ENCODE measurements at regions not wholly inside any gene's neighbourhood (a gene's known extent, or its start where the extent isn't known, plus 50 kb on each side); places are given as distances from the start of the nearest gene placed in this dataset.

GRCh38 chr15:89399238-89400115 lies 64.9 kb upstream of the POLG start:
- ChIA-PET CTCF (interaction anchor here (0.6 to 3.2 kb wide), 7 partner anchors 8 to 440 kb away, joined by 3 to 23 read pairs (median 3); no protein-coding TSS in a partner anchor), POLR2A (interaction anchor here (0.6 kb wide), 1 partner anchor 53 kb away, joined by 4 read pairs; no protein-coding TSS in a partner anchor)
- peak overlapping the region; percentile 63 for H3K27ac Mint-ChIP-seq
- peak; percentile 77 for ATAC-seq
- peaks cover 11% of the 10 kb centered on the region for H3K4me1 Mint-ChIP-seq
- H3K4me3 Mint-ChIP-seq, result peak overlapping the region; percentile 56
- H3K36me3 Mint-ChIP-seq (ENCODE audit: low read depth), result no peaks in the 10 kb centered on the region
- H3K27me3 Mint-ChIP-seq, result peaks cover 56% of the 10 kb centered on the region
- peak; percentile 61 for DNase-seq
- intact Hi-C loops (cut with DNase I, micrococcal nuclease), result loop anchor here in 1 of 2 experiments (1.0 to 2.0 kb wide), 2 partner anchors 19 to 41 kb away; no protein-coding TSS in a partner anchor
- no peaks in the 10 kb centered on the region for H3K9me3 Mint-ChIP-seq (ENCODE audit: low read depth)

GRCh38 chr15:89398896-89399237 lies 64.2 kb upstream of the POLG start:
- Mint-ChIP-seq H3K4me1 (peaks cover 11% of the 10 kb centered on the region), H3K27me3 (peaks cover 52% of the 10 kb centered on the region), H3K4me3 (no peak overlapping the region), H3K36me3 (ENCODE audit: low read depth) (no peaks in the 10 kb centered on the region), H3K27ac (no peak overlapping the region), H3K9me3 (ENCODE audit: low read depth) (no peaks in the 10 kb centered on the region)
- intact Hi-C loops (cut with DNase I, micrococcal nuclease), result loop anchor here in 1 of 2 experiments (1.0 to 2.0 kb wide), 2 partner anchors 18 to 41 kb away; no protein-coding TSS in a partner anchor
- ChIA-PET CTCF (interaction anchor here (0.6 to 3.2 kb wide), 7 partner anchors 9 to 440 kb away, joined by 3 to 23 read pairs (median 4); no protein-coding TSS in a partner anchor), POLR2A (no interaction called here)
- no peak for DNase-seq
- ATAC-seq, result no peak

- ChIA-PET CTCF (interaction anchor here (0.8 to 2.3 kb wide), 4 partner anchors 9 to 95 kb away, joined by 4 to 8 read pairs (median 6); no protein-coding TSS in a partner anchor), POLR2A (no interaction called here)
- no peak for ATAC-seq
- intact Hi-C loops (cut with DNase I, micrococcal nuclease), result loop anchor here in 1 of 2 experiments (2.0 kb wide), 1 partner anchor 17 kb away; no protein-coding TSS in a partner anchor
- no peak for DNase-seq
- H3K27ac Mint-ChIP-seq, result no peak overlapping the region
- H3K27me3 Mint-ChIP-seq, result peaks cover 47% of the 10 kb centered on the region
- no peaks in the 10 kb centered on the region for H3K36me3 Mint-ChIP-seq (ENCODE audit: low read depth)
- no peak overlapping the region for H3K4me3 Mint-ChIP-seq
- peaks cover 11% of the 10 kb centered on the region for H3K4me1 Mint-ChIP-seq
- H3K9me3 Mint-ChIP-seq (ENCODE audit: low read depth), result no peaks in the 10 kb centered on the region
These were observed 63.0 kb upstream of the POLG start for GRCh38 chr15:89397653-89398023.

- peaks cover 46% of the 10 kb centered on the region for H3K27me3 Mint-ChIP-seq
- H3K4me3 Mint-ChIP-seq, result no peak overlapping the region
- H3K4me1 Mint-ChIP-seq, result peaks cover 8% of the 10 kb centered on the region
- intact Hi-C loops (cut with DNase I, micrococcal nuclease), result no loop called here
- DNase-seq (no peak), ATAC-seq (no peak)
- no peaks in the 10 kb centered on the region for H3K9me3 Mint-ChIP-seq (ENCODE audit: low read depth)
- ChIA-PET POLR2A (no interaction called here), CTCF (interaction anchor here (0.8 to 2.3 kb wide), 4 partner anchors 8 to 95 kb away, joined by 4 to 8 read pairs (median 6); no protein-coding TSS in a partner anchor)
- H3K36me3 Mint-ChIP-seq (ENCODE audit: low read depth), result no peaks in the 10 kb centered on the region
- no peak overlapping the region for H3K27ac Mint-ChIP-seq
These were observed 62.4 kb upstream of the POLG start for GRCh38 chr15:89396723-89397652.

GRCh38 chr15:89395996-89396395 lies 61.4 kb upstream of the POLG start:
- intact Hi-C loops (cut with DNase I, micrococcal nuclease), result no loop called here
- no peaks in the 10 kb centered on the region for H3K36me3 Mint-ChIP-seq (ENCODE audit: low read depth)
- H3K9me3 Mint-ChIP-seq (ENCODE audit: low read depth), result no peaks in the 10 kb centered on the region
- DNase-seq (no peak), ATAC-seq (no peak)
- ChIA-PET CTCF (interaction anchor here (2.8 kb wide), 1 partner anchor 37 kb away, joined by 21 read pairs; no protein-coding TSS in a partner anchor), POLR2A (no interaction called here)
- peaks cover 38% of the 10 kb centered on the region for H3K27me3 Mint-ChIP-seq
- no peak overlapping the region for H3K4me3 Mint-ChIP-seq
- no peaks in the 10 kb centered on the region for H3K4me1 Mint-ChIP-seq
- no peak overlapping the region for H3K27ac Mint-ChIP-seq

- ChIA-PET CTCF (interaction anchor here (2.8 kb wide), 1 partner anchor 36 kb away, joined by 21 read pairs; no protein-coding TSS in a partner anchor), POLR2A (no interaction called here)
- intact Hi-C loops (cut with DNase I, micrococcal nuclease), result no loop called here
- no peaks in the 10 kb centered on the region for H3K9me3 Mint-ChIP-seq (ENCODE audit: low read depth)
- ATAC-seq (no peak), DNase-seq (no peak)
- no peaks in the 10 kb centered on the region for H3K4me1 Mint-ChIP-seq
- peaks cover 37% of the 10 kb centered on the region for H3K27me3 Mint-ChIP-seq
- no peaks in the 10 kb centered on the region for H3K36me3 Mint-ChIP-seq (ENCODE audit: low read depth)
- no peak overlapping the region for H3K27ac Mint-ChIP-seq
- H3K4me3 Mint-ChIP-seq, result no peak overlapping the region
These were observed 60.8 kb upstream of the POLG start for GRCh38 chr15:89395461-89395871.

- Mint-ChIP-seq H3K4me1 (no peaks in the 10 kb centered on the region), H3K36me3 (ENCODE audit: low read depth) (no peaks in the 10 kb centered on the region), H3K9me3 (ENCODE audit: low read depth) (no peaks in the 10 kb centered on the region), H3K27ac (no peak overlapping the region), H3K27me3 (peaks cover 38% of the 10 kb centered on the region), H3K4me3 (no peak overlapping the region)
- ChIA-PET POLR2A (no interaction called here), CTCF (interaction anchor here (1.7 to 2.8 kb wide), 2 partner anchors 35 to 36 kb away, joined by 4 to 21 read pairs; no protein-coding TSS in a partner anchor)
- no peak for ATAC-seq
- intact Hi-C loops (cut with DNase I, micrococcal nuclease), result no loop called here
- no peak for DNase-seq
These were observed 60.4 kb upstream of the POLG start for GRCh38 chr15:89395031-89395430.

- POLR2A ChIA-PET, result no interaction called here
- CTCF ChIA-PET, result interaction anchor here (0.5 to 1.4 kb wide), 3 partner anchors 9 to 804 kb away, joined by 4 to 6 read pairs (median 5); no protein-coding TSS in a partner anchor
- Mint-ChIP-seq H3K9me3 (ENCODE audit: low read depth) (no peaks in the 10 kb centered on the region), H3K4me3 (no peak overlapping the region), H3K27ac (no peak overlapping the region), H3K36me3 (ENCODE audit: low read depth) (no peaks in the 10 kb centered on the region), H3K27me3 (peaks cover 37% of the 10 kb centered on the region), H3K4me1 (no peaks in the 10 kb centered on the region)
- intact Hi-C loops (cut with DNase I, micrococcal nuclease), result no loop called here
- ATAC-seq, result no peak
- no peak for DNase-seq
These were observed 58.4 kb upstream of the POLG start for GRCh38 chr15:89393056-89393455.

- DNase-seq, result no peak
- Mint-ChIP-seq H3K9me3 (ENCODE audit: low read depth) (no peaks in the 10 kb centered on the region), H3K4me3 (no peak overlapping the region)
These were observed 57.1 kb upstream of the POLG start for GRCh38 chr15:89391685-89392257.

GRCh38 chr15:89389841-89390603 lies 55.4 kb upstream of the POLG start:
- ChIA-PET CTCF (interaction anchor here (0.6 to 1.4 kb wide), 6 partner anchors 10 to 485 kb away, joined by 3 to 5 read pairs (median 4); no protein-coding TSS in a partner anchor), POLR2A (no interaction called here)
- Mint-ChIP-seq H3K27me3 (peaks cover 26% of the 10 kb centered on the region), H3K27ac (no peak overlapping the region), H3K4me1 (no peaks in the 10 kb centered on the region), H3K9me3 (ENCODE audit: low read depth) (no peaks in the 10 kb centered on the region), H3K4me3 (no peak overlapping the region), H3K36me3 (ENCODE audit: low read depth) (no peaks in the 10 kb centered on the region)
- ATAC-seq (no peak), DNase-seq (no peak)
- intact Hi-C loops (cut with DNase I, micrococcal nuclease), result no loop called here

More at GRCh38 chr15:89391685-89392257, 57.1 kb upstream of the POLG start:
- CTCF ChIA-PET, result interaction anchor here (0.7 to 1.4 kb wide), 3 partner anchors 9 to 534 kb away, joined by 3 to 5 read pairs (median 3); no protein-coding TSS in a partner anchor
- Mint-ChIP-seq H3K27me3 (peaks cover 31% of the 10 kb centered on the region), H3K36me3 (ENCODE audit: low read depth) (no peaks in the 10 kb centered on the region), H3K27ac (no peak overlapping the region), H3K4me1 (no peaks in the 10 kb centered on the region)
- intact Hi-C loops (cut with DNase I, micrococcal nuclease), result no loop called here
- POLR2A ChIA-PET, result no interaction called here
- ATAC-seq, result no peak

Measured in activated CD4-positive, alpha-beta T cell treated with anti-CD3 and anti-CD28 coated beads for 36 hours (primary cell).